ENCODE measurements at regions not wholly inside any gene's neighbourhood (a gene's known extent, or its start where the extent isn't known, plus 50 kb on each side); places are given as distances from the start of the nearest gene placed in this dataset.

DNA sequence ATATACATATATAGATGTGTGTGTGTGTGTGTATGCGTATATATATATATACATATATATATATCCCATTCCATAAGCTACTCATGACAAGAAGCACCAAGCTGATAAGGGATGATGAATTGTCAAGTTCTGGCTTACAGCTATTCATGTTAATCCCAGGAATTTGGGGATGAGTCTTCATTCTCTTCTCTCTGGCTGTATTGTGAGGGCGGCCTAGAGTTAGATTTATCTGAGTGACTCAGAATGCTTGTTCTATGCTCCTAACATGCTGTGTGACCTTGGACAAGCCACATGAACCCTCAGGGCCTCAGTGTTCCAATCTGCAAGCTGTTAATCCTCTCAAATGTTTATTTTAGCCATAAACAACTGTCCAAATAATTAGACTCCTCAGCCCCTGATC, 749.0 kb downstream of the MED13L start:
- Histone ChIP-seq H3K36me3 (ENCODE audit: control insufficient read depth in 1 of 2, insufficient read depth in 2 of 2, low read length in 2 of 2) (no peaks in the 10 kb centered on the region), H3K9ac (ENCODE audit: low read length) (no peak overlapping the region), H3K9me3 (ENCODE audit: control insufficient read depth in 1 of 2, insufficient read depth in 1 of 2, low read depth in 1 of 2, low read length in 2 of 2) (no peaks in the 10 kb centered on the region), H4K20me1 (ENCODE audit: insufficient read depth) (no peaks in the 10 kb centered on the region), H3K4me1 (ENCODE audit: control insufficient read depth in 1 of 2, insufficient read depth in 2 of 2, low read length in 2 of 2) (no peaks in the 10 kb centered on the region), H3K27me3 (ENCODE audit: insufficient read depth, low read length) (0 out of 2 replicates have a peak, but pooled peaks cover 4% of the 10 kb centered on the region), H2AFZ (ENCODE audit: low read depth, low read length, poor library complexity, severe bottlenecking) (no peak overlapping the region), H3K79me2 (ENCODE audit: insufficient read depth, low read length) (no peaks in the 10 kb centered on the region), H3K4me3 (replicated peaks in 1 of 2; ENCODE audit: low read depth in 1 of 2, low read length in 2 of 2) (no peak overlapping the region), H3K27ac (ENCODE audit: low read depth, low read length) (no peak overlapping the region), H3K9me2 (ENCODE audit: insufficient read depth) (no peaks in the 10 kb centered on the region), H3K4me2 (ENCODE audit: low read length) (no peak overlapping the region)
- no peak for DNase-seq (ENCODE audit: low read depth, low spot score)
- TF ChIP-seq, protein P1, sequence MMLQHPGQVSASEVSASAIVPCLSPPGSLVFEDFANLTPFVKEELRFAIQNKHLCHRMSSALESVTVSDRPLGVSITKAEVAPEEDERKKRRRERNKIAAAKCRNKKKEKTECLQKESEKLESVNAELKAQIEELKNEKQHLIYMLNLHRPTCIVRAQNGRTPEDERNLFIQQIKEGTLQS (IDR thresholded peaks at IDR 0.05) = no peak
- no peak for TF ChIP-seq SRF (IDR thresholded peaks at IDR 0.05; ENCODE audit: low read depth)
- TF ChIP-seq POLR2AphosphoS5 (IDR thresholded peaks at IDR 0.05; ENCODE audit: low read depth, low read length) = no peak
- TF ChIP-seq EZH2phosphoT487 (IDR thresholded peaks at IDR 0.05; ENCODE audit: borderline replicate concordance) = no peak
- TF ChIP-seq, protein P2, sequence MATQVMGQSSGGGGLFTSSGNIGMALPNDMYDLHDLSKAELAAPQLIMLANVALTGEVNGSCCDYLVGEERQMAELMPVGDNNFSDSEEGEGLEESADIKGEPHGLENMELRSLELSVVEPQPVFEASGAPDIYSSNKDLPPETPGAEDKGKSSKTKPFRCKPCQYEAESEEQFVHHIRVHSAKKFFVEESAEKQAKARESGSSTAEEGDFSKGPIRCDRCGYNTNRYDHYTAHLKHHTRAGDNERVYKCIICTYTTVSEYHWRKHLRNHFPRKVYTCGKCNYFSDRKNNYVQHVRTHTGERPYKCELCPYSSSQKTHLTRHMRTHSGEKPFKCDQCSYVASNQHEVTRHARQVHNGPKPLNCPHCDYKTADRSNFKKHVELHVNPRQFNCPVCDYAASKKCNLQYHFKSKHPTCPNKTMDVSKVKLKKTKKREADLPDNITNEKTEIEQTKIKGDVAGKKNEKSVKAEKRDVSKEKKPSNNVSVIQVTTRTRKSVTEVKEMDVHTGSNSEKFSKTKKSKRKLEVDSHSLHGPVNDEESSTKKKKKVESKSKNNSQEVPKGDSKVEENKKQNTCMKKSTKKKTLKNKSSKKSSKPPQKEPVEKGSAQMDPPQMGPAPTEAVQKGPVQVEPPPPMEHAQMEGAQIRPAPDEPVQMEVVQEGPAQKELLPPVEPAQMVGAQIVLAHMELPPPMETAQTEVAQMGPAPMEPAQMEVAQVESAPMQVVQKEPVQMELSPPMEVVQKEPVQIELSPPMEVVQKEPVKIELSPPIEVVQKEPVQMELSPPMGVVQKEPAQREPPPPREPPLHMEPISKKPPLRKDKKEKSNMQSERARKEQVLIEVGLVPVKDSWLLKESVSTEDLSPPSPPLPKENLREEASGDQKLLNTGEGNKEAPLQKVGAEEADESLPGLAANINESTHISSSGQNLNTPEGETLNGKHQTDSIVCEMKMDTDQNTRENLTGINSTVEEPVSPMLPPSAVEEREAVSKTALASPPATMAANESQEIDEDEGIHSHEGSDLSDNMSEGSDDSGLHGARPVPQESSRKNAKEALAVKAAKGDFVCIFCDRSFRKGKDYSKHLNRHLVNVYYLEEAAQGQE (IDR thresholded peaks at IDR 0.05; ENCODE audit: low read depth) = no peak
- no peak for TF ChIP-seq CEBPB (IDR thresholded peaks at IDR 0.05; ENCODE audit: low read depth)
- ATAC-seq = no peak
- intact Hi-C loops (cut with micrococcal nuclease) = no loop called here
- ChIA-PET POLR2A (no interaction called here), CTCF (no interaction called here), RAD21 (ENCODE audit: low non-redundant PET in 1 of 2, low total read pairs in 2 of 2, uncharacterized antibody in 2 of 2, unreplicated experiment in 2 of 2) (no interaction called here)
- BruUV-seq (replicated peaks) = no TSS peak

All from HCT116 (cell line).